ENCODE measurements at regions not wholly inside any gene's neighbourhood (a gene's known extent, or its start where the extent isn't known, plus 50 kb on each side); places are given as distances from the start of the nearest gene placed in this dataset.
A peak's percentile ranks its signal among the peaks of the same experiment; 100 is the strongest.

DNA sequence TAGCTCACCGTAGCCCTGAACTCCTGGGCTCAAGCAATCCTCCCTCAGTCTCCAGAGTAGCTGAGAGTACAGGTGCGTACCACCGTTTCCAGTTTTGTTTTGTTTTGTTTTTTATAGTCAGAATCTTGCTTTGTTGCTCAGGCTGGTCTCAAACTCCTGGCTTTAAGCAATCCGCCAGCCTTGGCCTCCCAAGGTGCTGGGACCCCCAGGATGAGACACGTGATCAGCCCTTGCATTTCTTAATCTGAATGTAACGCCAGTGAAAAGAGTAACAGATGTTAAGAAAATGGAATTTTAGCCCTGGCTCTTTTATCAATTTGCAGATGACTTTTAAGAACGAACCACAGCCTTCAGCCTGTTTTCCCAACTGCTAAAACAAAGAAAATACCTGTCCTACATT lies 451.3 kb downstream of the SHQ1 start:
- ChIA-PET CTCF (interaction anchor here (0.7 kb wide), 1 partner anchor 179 kb away, joined by 4 read pairs; no protein-coding TSS in a partner anchor), POLR2A (ENCODE audit: unreplicated experiment) (no interaction called here)
- Histone ChIP-seq H2BK5ac (ENCODE audit: low read depth, low read length, poor library complexity, severe bottlenecking) (no peak overlapping the region), H2BK20ac (ENCODE audit: low read depth, low read length) (no peak overlapping the region), H2BK120ac (ENCODE audit: low read depth, low read length) (no peak overlapping the region), H2AFZ (replicated peaks; ENCODE audit: low read length, poor library complexity) (no peak overlapping the region), H2BK15ac (ENCODE audit: low read depth, low read length) (no peak overlapping the region), H3K27ac (ENCODE audit: insufficient read depth, low read length) (no peak overlapping the region), H3K4me1 (ENCODE audit: control insufficient read depth, insufficient read depth, low read length) (peaks cover 6% of the 10 kb centered on the region), H3K9ac (ENCODE audit: low read depth, low read length) (no peak overlapping the region), H2AK5ac (ENCODE audit: low read depth, low read length) (no peak overlapping the region), H3K4me3 (ENCODE audit: insufficient read depth, low read depth, low read length) (no peak overlapping the region), H3K9me3 (ENCODE audit: control insufficient read depth, insufficient read depth, low read length) (no peaks in the 10 kb centered on the region), H3K18ac (ENCODE audit: low read depth, low read length) (no peak overlapping the region), H3K36me3 (ENCODE audit: control insufficient read depth, insufficient read depth, low read length) (no peaks in the 10 kb centered on the region), H3K14ac (replicated peaks; ENCODE audit: low read depth, low read length) (no peak overlapping the region), H4K8ac (ENCODE audit: low read depth in 2 of 2, low read length in 2 of 2) (no peak overlapping the region), H4K20me1 (ENCODE audit: insufficient read depth, low read length) (peaks cover 90% of the 10 kb centered on the region), H4K91ac (ENCODE audit: insufficient read depth, low read depth, low read length) (no peak overlapping the region), H3K56ac (ENCODE audit: extremely low read depth, insufficient read depth, low read length) (no peak overlapping the region), H3K27me3 (ENCODE audit: control insufficient read depth, insufficient read depth, low read length) (no peaks in the 10 kb centered on the region), H3K9me1 (ENCODE audit: insufficient read depth, low read length) (peaks cover 6% of the 10 kb centered on the region; the same call in 1 of the 2 replicates), H3K23ac (ENCODE audit: low read depth, low read length) (0 out of 2 replicates have a peak overlapping the region, but pooled peaks have one; percentile 13), H3K4ac (ENCODE audit: low read depth, low read length) (no peak overlapping the region), H4K5ac (ENCODE audit: low read depth, low read length) (no peak overlapping the region), H2AK9ac (replicated peaks; ENCODE audit: low read depth, low read length, poor library complexity) (no peak overlapping the region), H3K79me1 (ENCODE audit: low read depth in 1 of 2, low read length in 2 of 2) (peaks cover 43 to 85% of the 10 kb centered on the region in 2 experiments), H3K4me2 (ENCODE audit: low read depth, low read length) (no peak overlapping the region)
- TF ChIP-seq RCOR1 (IDR thresholded peaks at IDR 0.05; ENCODE audit: insufficient replicate concordance, low read length): no peak
- no peak for TF ChIP-seq POLR2A (IDR thresholded peaks at IDR 0.05; ENCODE audit: low read depth, low read length)
- no peak for TF ChIP-seq SMC3 (IDR thresholded peaks at IDR 0.05; ENCODE audit: low read depth, low read length)
- no peak for TF ChIP-seq MAZ (IDR thresholded peaks at IDR 0.05; ENCODE audit: borderline replicate concordance, low read depth, low read length)
- TF ChIP-seq, protein P1, sequence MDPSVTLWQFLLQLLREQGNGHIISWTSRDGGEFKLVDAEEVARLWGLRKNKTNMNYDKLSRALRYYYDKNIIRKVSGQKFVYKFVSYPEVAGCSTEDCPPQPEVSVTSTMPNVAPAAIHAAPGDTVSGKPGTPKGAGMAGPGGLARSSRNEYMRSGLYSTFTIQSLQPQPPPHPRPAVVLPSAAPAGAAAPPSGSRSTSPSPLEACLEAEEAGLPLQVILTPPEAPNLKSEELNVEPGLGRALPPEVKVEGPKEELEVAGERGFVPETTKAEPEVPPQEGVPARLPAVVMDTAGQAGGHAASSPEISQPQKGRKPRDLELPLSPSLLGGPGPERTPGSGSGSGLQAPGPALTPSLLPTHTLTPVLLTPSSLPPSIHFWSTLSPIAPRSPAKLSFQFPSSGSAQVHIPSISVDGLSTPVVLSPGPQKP (IDR thresholded peaks at IDR 0.05; ENCODE audit: borderline replicate concordance, low read depth, low read length): no peak
- no peak for TF ChIP-seq RFX5 (IDR thresholded peaks at IDR 0.05; ENCODE audit: low read depth, low read length)
- TF ChIP-seq NFE2L2 (IDR thresholded peaks at IDR 0.05; ENCODE audit: low read depth, low read length): no peak
- TF ChIP-seq, protein P2, sequence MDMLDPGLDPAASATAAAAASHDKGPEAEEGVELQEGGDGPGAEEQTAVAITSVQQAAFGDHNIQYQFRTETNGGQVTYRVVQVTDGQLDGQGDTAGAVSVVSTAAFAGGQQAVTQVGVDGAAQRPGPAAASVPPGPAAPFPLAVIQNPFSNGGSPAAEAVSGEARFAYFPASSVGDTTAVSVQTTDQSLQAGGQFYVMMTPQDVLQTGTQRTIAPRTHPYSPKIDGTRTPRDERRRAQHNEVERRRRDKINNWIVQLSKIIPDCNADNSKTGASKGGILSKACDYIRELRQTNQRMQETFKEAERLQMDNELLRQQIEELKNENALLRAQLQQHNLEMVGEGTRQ (IDR thresholded peaks at IDR 0.05; ENCODE audit: low read depth, low read length): no peak
- TF ChIP-seq FOS (IDR thresholded peaks at IDR 0.05; ENCODE audit: low read depth, low read length): no peak
- TF ChIP-seq MAFK (IDR thresholded peaks at IDR 0.05; ENCODE audit: low read depth, low read length): no peak
- TF ChIP-seq, protein P3, sequence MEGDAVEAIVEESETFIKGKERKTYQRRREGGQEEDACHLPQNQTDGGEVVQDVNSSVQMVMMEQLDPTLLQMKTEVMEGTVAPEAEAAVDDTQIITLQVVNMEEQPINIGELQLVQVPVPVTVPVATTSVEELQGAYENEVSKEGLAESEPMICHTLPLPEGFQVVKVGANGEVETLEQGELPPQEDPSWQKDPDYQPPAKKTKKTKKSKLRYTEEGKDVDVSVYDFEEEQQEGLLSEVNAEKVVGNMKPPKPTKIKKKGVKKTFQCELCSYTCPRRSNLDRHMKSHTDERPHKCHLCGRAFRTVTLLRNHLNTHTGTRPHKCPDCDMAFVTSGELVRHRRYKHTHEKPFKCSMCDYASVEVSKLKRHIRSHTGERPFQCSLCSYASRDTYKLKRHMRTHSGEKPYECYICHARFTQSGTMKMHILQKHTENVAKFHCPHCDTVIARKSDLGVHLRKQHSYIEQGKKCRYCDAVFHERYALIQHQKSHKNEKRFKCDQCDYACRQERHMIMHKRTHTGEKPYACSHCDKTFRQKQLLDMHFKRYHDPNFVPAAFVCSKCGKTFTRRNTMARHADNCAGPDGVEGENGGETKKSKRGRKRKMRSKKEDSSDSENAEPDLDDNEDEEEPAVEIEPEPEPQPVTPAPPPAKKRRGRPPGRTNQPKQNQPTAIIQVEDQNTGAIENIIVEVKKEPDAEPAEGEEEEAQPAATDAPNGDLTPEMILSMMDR (conservative IDR thresholded peaks at IDR 0.05; ENCODE audit: low read depth, low read length): no peak
- no peak for TF ChIP-seq RAD21 (IDR thresholded peaks at IDR 0.05; ENCODE audit: low read length)
- TF ChIP-seq BHLHE40 (IDR thresholded peaks at IDR 0.05; ENCODE audit: low read depth, low read length): no peak
- TF ChIP-seq MXI1 (IDR thresholded peaks at IDR 0.05; ENCODE audit: borderline replicate concordance, low read depth, low read length): no peak
- TF ChIP-seq CEBPB (IDR thresholded peaks at IDR 0.05; ENCODE audit: low read depth, low read length): no peak
- TF ChIP-seq CHD1 (IDR thresholded peaks at IDR 0.05; ENCODE audit: low read depth, low read length): no peak
- BruUV-seq (replicated peaks): no TSS peak
- no peak for ATAC-seq (ENCODE audit: low read depth)
- intact Hi-C loops (cut with micrococcal nuclease): no loop called here
- dilution Hi-C loops (cut with HindIII; ENCODE audit: low sequenced_read_pairs, unreplicated experiment): no loop called here
- DNase-seq: no peak
- 93% methylated on average over 2 of the region's 7 CpGs; no CpG with 5 or more reads in 1 of the 2 experiments for WGBS, 2 experiments (ENCODE audit: extremely low coverage in 2 of 2, insufficient read length in 1 of 2)
- in situ Hi-C loops (cut with MboI; ENCODE audit: low sequenced_read_pairs): no loop called here

Data from IMR-90 (cell line).